Thyroid gland (tissue), 4 donors: ENCODE measurements at regions not wholly inside any gene's neighbourhood (a gene's known extent, or its start where the extent isn't known, plus 50 kb on each side); places are given as distances from the start of the nearest gene placed in this dataset.

Experiments used
- POLR2A ChIP-seq, 2 donors: fragments of 450-650 bp; IDR thresholded peaks; one replicate each; pipeline ENCODE4 v1.6.1; 2017; ENCODE audit warnings: antibody characterized with exemption in 2 of 2, mild to moderate bottlenecking in 2 of 2, moderate library complexity in 1 of 2
- TF ChIP-seq, protein P1 (sequence below), 6 experiments: fragments of 200-600 bp in 3 of 6; fragments of 450-650 bp in 3 of 6; sonication (generic) in 3 of 6; IDR thresholded peaks; one replicate each; pipeline ENCODE4 v1.5.1; 2016 to 2019; ENCODE audit warnings: antibody characterized with exemption in 6 of 6, mild to moderate bottlenecking in 2 of 6, inconsistent platforms in 1 of 6, moderate library complexity in 1 of 6

DNA sequence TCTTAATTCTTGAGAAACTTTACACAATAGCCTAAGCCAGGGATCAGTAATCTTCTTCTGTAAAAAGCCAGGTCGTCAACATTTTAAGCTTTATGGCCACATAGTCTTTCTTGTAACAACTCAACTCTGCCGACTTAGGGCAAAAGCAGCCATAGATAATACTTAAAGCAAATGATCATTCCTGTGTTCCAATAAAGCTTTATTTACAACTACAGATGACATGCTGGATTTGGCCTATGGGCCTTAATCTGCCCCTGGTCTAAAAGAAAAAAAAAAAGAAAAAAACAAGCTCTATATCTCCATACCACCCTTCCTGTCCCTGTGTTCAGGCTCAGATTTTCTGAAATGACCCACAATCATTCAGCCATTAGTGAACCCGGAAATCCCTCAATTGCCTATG, 220.3 kb downstream of the ENC1 start:
- TF ChIP-seq POLR2A (IDR thresholded peaks at IDR 0.05): no peak
- TF ChIP-seq, protein P1, sequence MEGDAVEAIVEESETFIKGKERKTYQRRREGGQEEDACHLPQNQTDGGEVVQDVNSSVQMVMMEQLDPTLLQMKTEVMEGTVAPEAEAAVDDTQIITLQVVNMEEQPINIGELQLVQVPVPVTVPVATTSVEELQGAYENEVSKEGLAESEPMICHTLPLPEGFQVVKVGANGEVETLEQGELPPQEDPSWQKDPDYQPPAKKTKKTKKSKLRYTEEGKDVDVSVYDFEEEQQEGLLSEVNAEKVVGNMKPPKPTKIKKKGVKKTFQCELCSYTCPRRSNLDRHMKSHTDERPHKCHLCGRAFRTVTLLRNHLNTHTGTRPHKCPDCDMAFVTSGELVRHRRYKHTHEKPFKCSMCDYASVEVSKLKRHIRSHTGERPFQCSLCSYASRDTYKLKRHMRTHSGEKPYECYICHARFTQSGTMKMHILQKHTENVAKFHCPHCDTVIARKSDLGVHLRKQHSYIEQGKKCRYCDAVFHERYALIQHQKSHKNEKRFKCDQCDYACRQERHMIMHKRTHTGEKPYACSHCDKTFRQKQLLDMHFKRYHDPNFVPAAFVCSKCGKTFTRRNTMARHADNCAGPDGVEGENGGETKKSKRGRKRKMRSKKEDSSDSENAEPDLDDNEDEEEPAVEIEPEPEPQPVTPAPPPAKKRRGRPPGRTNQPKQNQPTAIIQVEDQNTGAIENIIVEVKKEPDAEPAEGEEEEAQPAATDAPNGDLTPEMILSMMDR (IDR thresholded peaks at IDR 0.05): no peak
